Kidney (tissue), 13 donors: ENCODE measurements at regions not wholly inside any gene's neighbourhood (a gene's known extent, or its start where the extent isn't known, plus 50 kb on each side); places are given as distances from the start of the nearest gene placed in this dataset.
A peak's percentile ranks its signal among the peaks of the same experiment; 100 is the strongest.

Source experiments
- DNase-seq, 5 donors: peaks; one replicate each; pipeline ENCODE4 v3.0.0-alpha.2; 2013 to 2020
- FAIRE-seq: peaks from 2 replicates; lab custom pipeline; 2012; peaks lifted over from hg19 to GRCh38; lab: Jason Lieb, UNC
- H3K27ac ChIP-seq, 2 donors: one replicate each; pipeline ENCODE4 v1.7.0; 2013; ENCODE audit warnings: low read depth in 2 of 2, low read length in 2 of 2, inconsistent platforms in 1 of 2
- H3K27me3 ChIP-seq: one replicate; pipeline ENCODE4 v1.7.1; 2013; ENCODE audit warnings: low read length, inconsistent platforms; ENCODE audit not compliant: control insufficient read depth, insufficient read depth
- H3K36me3 ChIP-seq, 3 donors: one replicate each; pipeline versions ENCODE4 v1.7.0 to v1.7.1; 2013; ENCODE audit warnings: low read length in 3 of 3, control low read depth in 1 of 3, inconsistent platforms in 1 of 3; ENCODE audit not compliant: insufficient read depth in 3 of 3, control insufficient read depth in 2 of 3
- H3K4me1 ChIP-seq, 3 donors: one replicate each; pipeline versions ENCODE4 v1.7.0 to v1.7.1; 2013; ENCODE audit warnings: low read length in 3 of 3, inconsistent platforms in 1 of 3, low read depth in 1 of 3; ENCODE audit not compliant: control insufficient read depth in 2 of 3, insufficient read depth in 2 of 3
- H3K4me3 ChIP-seq, 3 donors: one replicate each; pipeline versions ENCODE4 v1.7.0 to v1.8.1; 2013; ENCODE audit warnings: low read length in 3 of 3, control low read depth in 1 of 3, inconsistent platforms in 1 of 3
- H3K9ac ChIP-seq, 3 donors: one replicate each; pipeline versions ENCODE4 v1.7.0 to v1.7.1; 2013; ENCODE audit warnings: low read length in 3 of 3, control low read depth in 1 of 3, inconsistent platforms in 1 of 3
- H3K9me3 ChIP-seq, 3 donors: one replicate each; pipeline versions ENCODE4 v1.7.0 to v1.7.1; 2013; ENCODE audit warnings: low read length in 3 of 3, control low read depth in 1 of 3, inconsistent platforms in 1 of 3; ENCODE audit not compliant: control insufficient read depth in 2 of 3, insufficient read depth in 1 of 3
- CTCF ChIP-seq: IDR thresholded peaks from 3 replicates; pipeline ENCODE4 v1.5.1; 2012; ENCODE audit warnings: mild to moderate bottlenecking, moderate library complexity, borderline replicate concordance; ENCODE audit not compliant: insufficient read depth; ENCODE audit errors: extremely low read depth
- intact Hi-C: fragments of 100-400 bp; cut with DNase I; formaldehyde crosslinking; loops from one replicate; pipeline ENCODE4 v1.11.1; 2022
- donor health status: control.
- donor health status: control.
- donor health status: control.
- donor health status: control.
- donor health status: control.
- donor health status: DM: yes; HTN: yes; CAD: no.
- donor health status: Normal renal cell carcinoma (clear cell type).

DNA sequence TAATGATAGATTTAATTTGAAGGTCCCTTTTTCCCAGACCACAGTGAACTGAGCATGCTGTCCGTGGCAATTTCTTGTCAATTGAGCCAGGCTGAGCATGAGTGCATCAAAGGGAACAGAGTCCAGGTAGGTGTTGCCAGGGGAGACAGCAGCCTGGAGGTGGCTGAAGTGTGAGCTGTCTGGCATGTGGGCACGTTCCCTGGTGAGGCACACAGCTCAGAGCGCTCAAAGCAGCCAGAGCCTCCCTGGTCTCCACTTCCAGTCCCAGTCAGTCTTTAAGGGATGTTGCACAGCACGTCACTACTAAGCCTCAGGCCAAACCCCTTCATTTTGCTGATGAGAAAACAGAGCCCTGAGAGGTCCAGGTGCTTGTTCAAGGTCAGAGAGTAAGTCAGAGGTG is 251.4 kb downstream of the MATN1 start:
- no peak for FAIRE-seq
- no peaks in the 10 kb centered on the region for H3K9me3 ChIP-seq

GRCh38 chr1:30471307-30471706 is 252.1 kb downstream of the MATN1 start:
- Histone ChIP-seq H3K4me3 (no peak overlapping the region), H3K27me3 (no peaks in the 10 kb centered on the region), H3K4me1 (no peaks in the 10 kb centered on the region), H3K9me3 (no peaks in the 10 kb centered on the region), H3K27ac (no peak overlapping the region), H3K36me3 (no peaks in the 10 kb centered on the region), H3K9ac (no peak overlapping the region)
- intact Hi-C loops, result no loop called here
- no peak for DNase-seq
- no peak for TF ChIP-seq CTCF
- FAIRE-seq, result no peak

More for the DNA sequence above, 251.4 kb downstream of the MATN1 start:
- Histone ChIP-seq H3K4me1 (no peaks in the 10 kb centered on the region), H3K9ac (no peak overlapping the region), H3K27me3 (no peaks in the 10 kb centered on the region), H3K4me3 (no peak overlapping the region), H3K36me3 (no peaks in the 10 kb centered on the region), H3K27ac (no peak overlapping the region)
- TF ChIP-seq CTCF, result no peak
- intact Hi-C loops, result no loop called here
- DNase-seq, result peak in 2 of 5 donors; percentile 10 to 22

DNA sequence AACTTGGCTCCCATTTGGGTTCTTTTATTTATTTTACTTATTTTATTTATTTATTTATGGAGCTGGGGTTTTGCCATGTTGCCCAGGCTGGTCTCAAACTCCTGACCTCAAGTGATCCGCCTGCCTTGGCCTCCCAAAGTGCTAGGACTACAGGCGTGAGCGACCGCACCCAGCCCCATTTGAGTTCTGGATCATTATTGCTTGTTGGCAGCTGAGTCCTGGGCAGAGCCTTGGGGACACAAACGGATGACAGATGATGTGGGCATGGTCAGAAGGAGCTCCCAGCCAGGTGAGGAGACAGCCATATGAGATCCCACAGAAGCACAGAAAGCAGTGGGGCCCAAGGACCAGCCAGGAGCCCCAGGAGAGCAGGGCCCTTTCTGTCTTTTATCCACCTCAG is 254.0 kb downstream of the MATN1 start:
- Histone ChIP-seq H3K4me1 (no peaks in the 10 kb centered on the region), H3K27ac (no peak overlapping the region), H3K27me3 (no peaks in the 10 kb centered on the region), H3K9ac (no peak overlapping the region), H3K36me3 (no peaks in the 10 kb centered on the region), H3K9me3 (no peaks in the 10 kb centered on the region), H3K4me3 (no peak overlapping the region)
- intact Hi-C loops, result no loop called here
- no peak for TF ChIP-seq CTCF
- peak in 1 of 5 donors; percentile 9 for DNase-seq
- no peak for FAIRE-seq

DNA sequence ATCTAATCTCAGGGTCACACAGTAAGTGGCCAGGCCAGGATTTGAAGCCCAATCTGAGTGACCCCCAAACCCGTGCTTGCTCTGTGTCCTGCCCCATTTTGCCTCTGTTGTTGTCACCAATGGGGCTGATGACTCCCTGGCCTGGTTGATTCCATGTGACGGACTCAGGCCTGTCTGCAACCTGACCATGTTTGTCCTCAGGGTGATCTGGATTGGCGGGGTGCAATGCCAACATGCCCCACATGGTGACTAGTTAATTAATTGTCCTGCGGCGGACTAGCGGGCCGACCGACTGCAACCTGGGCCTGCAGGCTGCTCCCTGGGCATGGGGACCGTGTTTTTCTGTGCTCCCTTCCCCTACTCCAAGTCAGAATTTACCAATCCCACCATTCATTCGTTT is 256.3 kb downstream of the MATN1 start:
- H3K4me3 ChIP-seq, result no peak overlapping the region
- H3K9ac ChIP-seq, result no peak overlapping the region
- no peak overlapping the region for H3K27ac ChIP-seq
- no peak for TF ChIP-seq CTCF
- no peak for FAIRE-seq
- no peaks in the 10 kb centered on the region for H3K9me3 ChIP-seq
- no peaks in the 10 kb centered on the region for H3K36me3 ChIP-seq
- H3K27me3 ChIP-seq, result no peaks in the 10 kb centered on the region
- peak in 1 of 5 donors; percentile 55 for DNase-seq
- H3K4me1 ChIP-seq, result no peaks in the 10 kb centered on the region
- intact Hi-C loops, result no loop called here
